Neural progenitor cell (in vitro differentiated cells): ENCODE measurements at regions not wholly inside any gene's neighbourhood (a gene's known extent, or its start where the extent isn't known, plus 50 kb on each side); places are given as distances from the start of the nearest gene placed in this dataset.

Source experiments
- CTCF ChIP-seq: fragments of 200-600 bp; sonication (generic); IDR thresholded peaks from 2 replicates; pipeline ENCODE4 v1.5.1; 2017; ENCODE audit warnings: antibody characterized with exemption, mild to moderate bottlenecking
- EZH2 ChIP-seq: fragments of 200-600 bp; sonication (generic); IDR thresholded peaks from 2 replicates; pipeline ENCODE4 v1.6.1; 2017; ENCODE audit warnings: antibody characterized with exemption, mild to moderate bottlenecking, moderate library complexity

- TF ChIP-seq CTCF, result no peak
- no peak for TF ChIP-seq EZH2
Observed at GRCh38 chr11:20309231-20310025, 54.1 kb upstream of the HTATIP2 start.
